Uterus (tissue), 2 donors: ENCODE measurements at regions not wholly inside any gene's neighbourhood (a gene's known extent, or its start where the extent isn't known, plus 50 kb on each side); places are given as distances from the start of the nearest gene placed in this dataset.

ENCODE experiments used
- CTCF ChIP-seq, 4 experiments: fragments of 200-600 bp in 2 of 4; fragments of 450-650 bp in 2 of 4; sonication (generic) in 2 of 4; IDR thresholded peaks; one replicate each; pipeline ENCODE4 v1.5.1; 2016 to 2019; ENCODE audit warnings: antibody characterized with exemption in 4 of 4, mild to moderate bottlenecking in 2 of 4, moderate library complexity in 1 of 4
- POLR2A ChIP-seq, 2 donors: fragments of 450-650 bp; IDR thresholded peaks; one replicate each; pipeline ENCODE4 v1.6.1; 2016; ENCODE audit warnings: antibody characterized with exemption in 2 of 2, mild to moderate bottlenecking in 1 of 2, moderate library complexity in 1 of 2

DNA sequence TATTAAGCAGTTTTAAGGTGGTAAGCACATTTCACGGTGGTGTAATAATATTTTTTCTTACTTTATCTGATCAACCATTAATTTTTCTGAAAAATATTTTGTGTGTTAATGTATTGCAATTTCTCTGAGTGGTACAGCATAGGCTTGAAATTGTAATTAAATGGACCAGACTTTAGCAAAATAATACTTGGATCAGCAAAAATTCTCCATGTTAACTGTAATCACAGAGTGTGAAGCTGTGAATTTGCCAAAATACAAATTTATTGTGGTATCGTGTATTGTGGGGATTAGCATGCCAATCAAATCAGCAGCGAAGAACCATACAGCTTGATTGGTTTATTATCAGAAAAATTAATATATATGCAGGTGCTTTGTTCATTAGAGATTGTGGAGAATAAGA lies 1088.9 kb upstream of the GYPC start:
- TF ChIP-seq POLR2A (IDR thresholded peaks at IDR 0.05) (no peak), CTCF (IDR thresholded peaks at IDR 0.05) (no peak)
